Neural cell (in vitro differentiated cells): ENCODE measurements at regions not wholly inside any gene's neighbourhood (a gene's known extent, or its start where the extent isn't known, plus 50 kb on each side); places are given as distances from the start of the nearest gene placed in this dataset.

ENCODE experiments used
- H2AFZ ChIP-seq: fragments of 200-600, 300-800 bp; sonication (generic), shearing (Covaris generic); 2 replicates; pipeline ENCODE4 v1.6.0; 2014; ENCODE audit warnings: low read depth, mild to moderate bottlenecking, antibody characterized with exemption, low read length, moderate library complexity
- H3F3A ChIP-seq: fragments of 200-600 bp; shearing (Covaris generic); 2 replicates; pipeline ENCODE4 v1.6.1; 2016; ENCODE audit warnings: mild to moderate bottlenecking, moderate library complexity, mixed read lengths, antibody characterized with exemption, low read length; ENCODE audit not compliant: insufficient read depth, poor library complexity, severe bottlenecking
- H3K27ac ChIP-seq: fragments of 200-600, 300-800 bp; sonication (generic), shearing (Covaris generic); 2 replicates; pipeline ENCODE4 v1.5.1; 2014; ENCODE audit warnings: mild to moderate bottlenecking, low read length, moderate library complexity
- H3K27me3 ChIP-seq: fragments of 300-800, 200-600 bp; sonication (generic), shearing (Covaris generic); 2 replicates; pipeline ENCODE4 v1.6.0; 2014; ENCODE audit warnings: mild to moderate bottlenecking, low read depth, low read length, moderate library complexity; ENCODE audit not compliant: insufficient read depth
- H3K36me3 ChIP-seq: fragments of 300-800, 200-600 bp; sonication (generic), shearing (Covaris generic); 2 replicates; pipeline ENCODE4 v1.5.1; 2014; ENCODE audit warnings: mild to moderate bottlenecking, antibody characterized with exemption, low read length, moderate library complexity; ENCODE audit not compliant: insufficient read depth
- H3K4me2 ChIP-seq: fragments of 300-800, 200-600 bp; sonication (generic), shearing (Covaris generic); 2 replicates; pipeline ENCODE4 v1.6.0; 2014; ENCODE audit warnings: mild to moderate bottlenecking, low read length
- H3K4me3 ChIP-seq: fragments of 300-800, 200-600 bp; sonication (generic), shearing (Covaris generic); 2 replicates; pipeline ENCODE4 v1.5.1; 2014; ENCODE audit warnings: mild to moderate bottlenecking, low read length, moderate library complexity
- H3K79me2 ChIP-seq: fragments of 200-600 bp; shearing (Covaris generic); replicated peaks from 2 replicates; pipeline ENCODE4 v1.6.0; 2014; ENCODE audit warnings: mild to moderate bottlenecking, low read length, moderate library complexity; ENCODE audit not compliant: insufficient read depth
- H3K9ac ChIP-seq: fragments of 300-800, 200-600 bp; sonication (generic), shearing (Covaris generic); 2 replicates; pipeline ENCODE4 v1.6.1; 2016; ENCODE audit warnings: mild to moderate bottlenecking, low read length, mixed read lengths
- H3K9me2 ChIP-seq: fragments of 200-600 bp; shearing (Covaris generic); 2 replicates; pipeline ENCODE4 v1.6.1; 2016; ENCODE audit warnings: mild to moderate bottlenecking, low read length, mixed read lengths; ENCODE audit not compliant: insufficient read depth
- H3K9me3 ChIP-seq: fragments of 200-600, 300-800 bp; sonication (generic), shearing (Covaris generic); 2 replicates; pipeline ENCODE4 v1.6.1; 2016; ENCODE audit warnings: mild to moderate bottlenecking, mixed run types, low read length, moderate library complexity, mixed read lengths
- H4K20me1 ChIP-seq: fragments of 200-600 bp; shearing (Covaris generic); 2 replicates; pipeline ENCODE4 v1.6.1; 2016; ENCODE audit warnings: mild to moderate bottlenecking, mixed run types; ENCODE audit not compliant: insufficient read depth
- CTCF ChIP-seq: fragments of 450-650 bp; IDR thresholded peaks from 2 replicates; pipeline ENCODE4 v1.5.1; 2014; ENCODE audit warnings: antibody characterized with exemption, mild to moderate bottlenecking, moderate library complexity; ENCODE audit not compliant: poor library complexity, severe bottlenecking
- EP300 ChIP-seq: fragments of 450-650 bp; conservative IDR thresholded peaks from 2 replicates; pipeline ENCODE4 v1.6.1; 2014; ENCODE audit warnings: antibody characterized with exemption, mild to moderate bottlenecking, moderate library complexity; ENCODE audit not compliant: poor library complexity, severe bottlenecking
- EZH2 ChIP-seq: fragments of 200-600, 300-800 bp; shearing (Covaris generic), sonication (generic); IDR thresholded peaks from 2 replicates; pipeline ENCODE4 v1.6.1; 2014; ENCODE audit warnings: antibody characterized with exemption, low read length, borderline replicate concordance, mild to moderate bottlenecking; ENCODE audit not compliant: insufficient read depth, poor library complexity, severe bottlenecking
- MXI1 ChIP-seq: fragments of 450-650 bp; conservative IDR thresholded peaks from 2 replicates; pipeline ENCODE4 v1.6.1; 2014; ENCODE audit warnings: antibody characterized with exemption, mild to moderate bottlenecking; ENCODE audit not compliant: poor library complexity, severe bottlenecking
- POLR2AphosphoS5 ChIP-seq: IDR thresholded peaks from 2 replicates; pipeline ENCODE4 v1.6.1; 2012
- RAD21 ChIP-seq: fragments of 450-650 bp; conservative IDR thresholded peaks from 2 replicates; pipeline ENCODE4 v1.6.1; 2014; ENCODE audit warnings: antibody characterized with exemption, mild to moderate bottlenecking, moderate library complexity
- REST ChIP-seq: IDR thresholded peaks from 2 replicates; pipeline ENCODE4 v1.6.1; 2012; ENCODE audit warnings: borderline replicate concordance
- SMC3 ChIP-seq: fragments of 450-650 bp; conservative IDR thresholded peaks from 2 replicates; pipeline ENCODE4 v1.6.1; 2014; ENCODE audit warnings: antibody characterized with exemption, mild to moderate bottlenecking, moderate library complexity; ENCODE audit not compliant: poor library complexity
- TAF1 ChIP-seq: IDR thresholded peaks from 2 replicates; pipeline ENCODE4 v1.6.1; 2012; ENCODE audit warnings: low read depth

- Histone ChIP-seq H3K9me3 (no peaks in the 10 kb centered on the region), H3K36me3 (no peaks in the 10 kb centered on the region), H4K20me1 (no peaks in the 10 kb centered on the region), H3K27me3 (no peaks in the 10 kb centered on the region), H3K27ac (no peak overlapping the region), H3K9me2 (no peaks in the 10 kb centered on the region), H3K79me2 (no peaks in the 10 kb centered on the region), H3K4me3 (no peak overlapping the region), H3K9ac (no peak overlapping the region), H3K4me2 (no peak overlapping the region), H3F3A (no peaks in the 10 kb centered on the region), H2AFZ (no peak overlapping the region)
- TF ChIP-seq TAF1: no peak
- no peak for TF ChIP-seq EZH2
- TF ChIP-seq REST: no peak
Observed at GRCh38 chr4:158079661-158080060, 93.2 kb downstream of the GASK1B start.

GRCh38 chr4:158077835-158078234 lies 95.0 kb downstream of the GASK1B start:
- Histone ChIP-seq H3K27ac (no peak overlapping the region), H3K27me3 (no peaks in the 10 kb centered on the region), H3K9ac (no peak overlapping the region), H3F3A (no peaks in the 10 kb centered on the region), H3K9me2 (no peaks in the 10 kb centered on the region), H3K4me2 (no peak overlapping the region), H4K20me1 (no peaks in the 10 kb centered on the region), H3K4me3 (no peak overlapping the region), H3K36me3 (no peaks in the 10 kb centered on the region), H3K9me3 (no peaks in the 10 kb centered on the region), H2AFZ (no peak overlapping the region), H3K79me2 (no peaks in the 10 kb centered on the region)
- TF ChIP-seq POLR2AphosphoS5 (no peak), CTCF (no peak), EZH2 (no peak), MXI1 (no peak), REST (no peak), RAD21 (no peak), TAF1 (no peak), SMC3 (no peak), EP300 (no peak)
